HG03460 (cell line): ENCODE measurements at regions not wholly inside any gene's neighbourhood (a gene's known extent, or its start where the extent isn't known, plus 50 kb on each side); places are given as distances from the start of the nearest gene placed in this dataset.

Source experiments
- ATAC-seq: cut with Tn5 transposase; IDR thresholded peaks from one replicate; pipeline ENCODE4 v1.9.1; 2021; ENCODE audit not compliant: unreplicated experiment

DNA sequence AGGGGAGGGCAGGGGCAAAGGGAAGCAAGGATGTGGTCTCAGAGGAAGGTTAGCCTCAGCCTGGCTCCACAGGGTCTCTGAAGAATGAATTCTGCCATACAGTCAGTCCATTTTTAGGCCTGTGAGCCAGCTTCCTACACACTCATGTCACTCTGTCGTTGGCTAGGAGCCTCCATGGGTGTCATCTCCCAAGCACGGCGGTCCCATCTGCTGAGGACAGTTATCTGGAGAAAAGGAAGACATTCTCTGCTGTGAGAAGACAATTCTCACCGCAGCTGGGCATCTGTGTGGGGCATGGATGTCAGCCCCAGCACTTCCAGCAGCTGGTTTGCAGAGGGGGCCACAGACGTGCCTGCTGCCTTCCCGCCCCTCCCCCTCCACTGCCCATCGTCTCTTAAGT lies 167.6 kb downstream of the LINC00237 start:
- ATAC-seq = no peak

DNA sequence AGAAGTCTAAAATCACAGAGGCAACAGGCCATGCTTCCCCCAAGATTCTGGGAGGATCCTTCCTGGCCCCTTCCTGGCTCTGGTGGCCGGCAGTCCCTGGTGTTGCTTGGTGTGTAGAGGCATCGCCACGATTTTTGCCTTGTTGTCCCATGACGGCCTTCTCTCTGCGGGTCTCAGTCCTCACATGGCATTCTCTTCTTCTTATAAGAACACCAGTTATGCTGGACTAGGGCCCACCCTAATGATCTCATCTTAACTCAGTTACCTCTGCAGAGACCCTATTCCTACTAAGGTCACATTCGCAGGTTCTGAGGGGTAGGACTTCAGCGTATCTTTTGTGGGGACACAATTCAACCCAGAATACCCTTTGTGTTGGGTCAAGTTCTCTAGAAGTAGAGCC lies 168.0 kb downstream of the LINC00237 start:
- no peak for ATAC-seq

DNA sequence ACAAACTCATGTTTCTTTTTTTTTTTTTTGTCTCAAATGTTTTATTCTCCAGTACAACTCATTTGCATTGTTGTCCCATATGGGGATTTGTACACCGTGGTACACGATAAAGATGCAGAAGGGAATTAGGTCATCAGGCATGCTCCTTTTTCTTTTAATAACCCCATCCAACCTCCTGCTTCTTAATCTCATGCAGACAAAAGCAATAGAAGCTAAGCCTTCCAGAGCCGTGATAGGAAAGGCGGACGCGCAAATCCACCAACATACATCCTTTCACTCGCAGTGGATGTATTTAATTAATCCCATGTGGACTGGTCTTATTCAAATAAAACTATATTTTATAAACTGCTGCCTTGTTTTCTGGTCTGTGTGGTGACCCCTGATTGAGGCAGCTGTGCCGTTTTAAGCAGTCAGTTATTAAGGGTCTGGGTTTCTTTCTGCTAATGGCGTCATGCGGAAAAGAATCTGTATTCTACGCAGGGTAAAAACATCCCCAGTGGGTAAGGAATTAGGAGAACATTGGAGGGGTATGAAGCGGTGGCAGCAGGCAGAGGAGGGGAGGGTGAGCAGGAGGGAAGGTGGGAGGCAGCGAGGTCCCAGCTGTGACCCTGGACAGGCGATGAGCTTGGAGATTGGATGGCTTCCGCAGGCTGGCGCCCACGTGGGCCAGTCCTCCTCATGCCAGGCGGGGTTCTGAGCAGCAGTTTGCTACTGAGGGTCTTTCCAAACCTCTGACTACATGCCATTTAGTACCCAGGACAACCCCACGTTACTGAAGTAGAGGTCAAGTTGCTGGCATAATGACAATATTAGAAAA lies 172.8 kb downstream of the LINC00237 start:
- no peak for ATAC-seq

DNA sequence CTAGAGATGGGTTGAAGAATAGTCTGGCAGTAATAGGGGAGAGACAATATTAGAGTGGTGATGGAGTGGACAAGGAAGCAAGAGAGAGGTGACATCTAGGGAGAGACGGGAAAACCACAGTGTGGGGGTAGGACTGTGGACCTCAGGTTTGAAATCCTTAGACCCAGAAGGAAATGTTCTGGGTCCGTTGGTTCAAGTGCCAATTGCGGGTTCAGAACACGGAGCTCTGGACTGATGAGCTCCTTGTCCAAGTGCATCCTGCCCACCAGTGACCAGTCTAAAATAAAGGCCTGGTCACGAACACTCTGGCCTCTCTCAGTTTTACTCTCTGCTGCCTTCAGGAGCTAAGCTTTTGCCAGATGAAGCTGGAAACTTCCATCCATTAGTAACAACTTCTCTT lies 174.0 kb downstream of the LINC00237 start:
- no peak for ATAC-seq

DNA sequence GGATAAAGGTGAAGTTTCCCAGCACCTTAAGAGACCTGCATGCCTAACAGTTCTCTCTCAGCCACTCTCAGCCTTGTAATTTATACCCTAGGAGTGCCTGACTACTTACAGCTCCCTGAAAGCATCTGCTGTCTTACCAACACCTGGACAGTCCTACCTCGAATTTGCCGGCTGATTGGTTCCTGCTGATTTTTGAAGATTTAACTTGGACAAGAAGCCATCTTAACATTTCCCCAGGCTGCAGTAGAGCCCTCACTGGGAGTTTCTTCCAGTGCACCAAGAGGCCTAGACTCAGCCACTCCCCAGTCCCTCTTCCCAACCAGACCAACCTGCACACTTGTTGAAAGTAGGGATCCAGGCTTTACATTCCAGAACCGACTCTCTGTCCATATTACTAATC lies 174.5 kb downstream of the LINC00237 start:
- no peak for ATAC-seq

DNA sequence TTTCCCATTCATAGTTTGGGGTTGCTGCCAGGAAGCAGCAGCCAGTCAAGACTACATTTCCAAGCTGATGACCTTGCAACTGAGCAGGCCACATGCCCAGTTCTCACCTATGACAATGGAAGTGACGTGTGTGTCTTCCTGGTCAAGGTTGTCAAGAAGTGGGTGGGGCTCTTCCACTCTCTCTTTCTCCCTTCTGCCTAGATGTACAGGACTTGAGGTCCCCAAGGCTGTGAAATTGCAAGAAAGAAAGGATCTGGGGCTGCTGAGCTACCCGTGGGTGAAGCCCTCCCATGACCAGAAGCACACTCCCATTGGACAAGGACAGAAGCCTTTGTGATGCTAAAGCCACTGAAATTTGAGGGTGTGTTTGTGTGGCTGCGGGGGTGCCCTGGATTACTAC lies 175.1 kb downstream of the LINC00237 start:
- no peak for ATAC-seq

DNA sequence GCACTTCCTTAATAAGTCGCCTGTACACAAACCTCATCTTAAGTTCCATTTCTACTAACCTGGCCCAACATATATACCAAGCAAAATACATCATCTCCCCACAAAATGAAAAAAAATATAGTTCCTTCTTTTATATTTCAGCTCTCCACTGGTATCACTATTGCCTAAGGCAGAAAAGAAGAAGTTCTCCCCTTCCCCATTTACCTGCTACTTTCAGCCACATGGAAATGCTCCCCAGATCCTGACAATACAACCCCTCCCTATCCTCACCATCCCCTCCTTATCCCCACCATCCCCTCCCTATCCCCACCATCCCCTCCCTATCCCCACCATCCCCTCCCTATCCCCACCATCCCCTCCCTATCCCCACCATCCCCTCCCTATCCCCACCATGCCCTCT lies 175.7 kb downstream of the LINC00237 start:
- no peak for ATAC-seq

DNA sequence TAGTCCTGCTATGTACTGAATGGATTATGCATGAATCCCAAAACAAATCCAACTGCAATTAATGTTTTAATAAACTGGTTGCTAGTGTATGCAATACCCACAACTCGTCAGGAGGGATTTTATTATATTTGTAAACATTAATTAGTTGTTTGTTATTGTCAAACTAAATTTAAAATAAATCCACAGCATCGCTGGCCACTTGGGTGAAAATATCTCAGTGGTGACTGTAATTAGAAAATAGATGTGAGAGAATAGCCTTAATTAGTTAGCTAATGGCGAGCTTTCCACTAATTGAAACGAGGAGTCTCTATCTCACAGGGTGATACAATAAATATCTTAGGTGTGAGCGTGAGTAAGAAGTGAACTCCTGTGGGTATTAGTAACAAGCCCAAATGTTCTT lies 176.8 kb downstream of the LINC00237 start:
- ATAC-seq = no peak

DNA sequence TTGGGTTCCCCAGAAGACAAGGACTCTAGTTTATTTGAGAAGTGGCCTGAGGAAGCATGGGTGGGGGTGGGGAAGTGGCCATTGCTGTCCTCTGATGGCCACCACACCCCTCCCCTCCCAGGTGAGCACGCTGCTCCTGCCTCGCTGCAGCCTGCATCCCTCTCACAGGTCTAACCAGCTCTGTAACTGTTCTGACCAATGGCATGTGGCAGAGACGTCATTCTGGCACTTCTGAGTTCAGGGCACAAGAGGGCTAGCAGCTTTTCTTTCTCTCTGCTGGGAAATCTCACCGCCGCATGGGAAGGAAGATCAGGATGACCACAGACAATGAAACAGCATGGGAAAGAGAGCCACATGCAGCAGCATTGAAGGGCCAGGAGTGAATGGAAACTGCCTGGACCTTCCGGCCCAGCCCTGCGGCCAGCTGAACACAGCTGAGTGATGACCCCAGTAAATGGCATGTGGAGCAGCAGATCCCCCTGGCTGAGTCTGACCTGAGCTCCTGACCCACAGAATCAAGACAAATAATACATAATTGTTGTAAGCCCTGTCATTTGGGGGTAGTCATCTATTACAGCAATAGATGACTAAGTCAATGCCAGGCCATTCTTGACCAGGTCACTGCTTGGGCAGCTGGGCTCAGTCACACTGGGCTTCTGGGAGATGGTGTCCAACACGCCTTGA lies 179.8 kb downstream of the LINC00237 start:
- no peak for ATAC-seq

DNA sequence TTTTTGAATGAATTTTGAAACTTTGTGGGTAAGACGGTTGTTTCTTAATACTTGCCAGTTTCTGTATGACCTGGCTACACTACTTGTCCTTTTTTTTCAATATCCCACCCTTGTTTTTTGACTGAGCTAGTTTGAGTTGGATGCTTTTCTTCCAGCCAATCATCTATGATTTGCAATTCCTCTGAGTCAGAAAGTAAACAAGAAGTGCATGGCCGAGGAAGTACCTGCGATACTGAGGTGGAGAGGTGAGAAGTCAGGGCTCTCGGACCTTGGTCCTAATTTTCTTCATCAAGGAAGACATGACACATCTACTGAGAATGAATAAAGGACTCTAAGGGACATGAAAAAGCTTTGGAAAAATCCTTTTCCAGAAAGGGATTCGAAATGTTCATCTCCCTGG lies 185.7 kb downstream of the LINC00237 start:
- no peak for ATAC-seq

DNA sequence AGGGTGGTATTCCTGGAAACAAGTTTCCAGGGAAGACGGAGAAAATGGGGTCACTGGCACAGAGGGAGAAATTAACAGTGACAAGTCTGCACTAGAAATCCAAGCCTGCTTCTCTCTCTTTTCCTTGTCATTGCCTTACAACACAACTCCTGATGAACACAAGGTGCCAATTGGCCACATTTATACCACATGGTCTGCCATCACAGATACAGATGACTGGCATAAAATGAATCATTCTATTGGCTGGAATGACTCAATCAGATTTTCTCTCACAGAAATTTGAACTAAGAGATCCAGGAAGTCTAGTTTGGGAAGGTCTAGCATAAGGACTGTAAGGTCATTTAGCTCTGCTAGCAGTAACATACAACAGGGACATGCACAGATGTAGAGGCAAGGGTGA lies 190.3 kb downstream of the LINC00237 start:
- no peak for ATAC-seq

DNA sequence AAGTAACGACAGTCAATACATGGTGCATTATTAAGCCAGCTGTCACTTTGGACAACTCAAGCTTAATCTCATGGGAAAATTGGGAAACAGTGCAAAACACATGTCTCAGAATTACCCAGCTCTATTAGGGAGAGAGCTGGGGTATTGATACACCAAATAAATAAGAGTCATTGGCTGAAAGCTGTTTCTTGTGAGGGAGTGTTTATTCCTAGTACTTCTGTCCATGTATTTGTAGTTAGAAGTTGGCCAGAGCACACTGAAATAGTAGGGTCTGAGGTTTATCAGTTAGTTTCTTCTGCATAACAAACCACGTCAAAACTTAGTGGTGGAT lies 192.0 kb upstream of the RALGAPA2 start:
- ATAC-seq = no peak

DNA sequence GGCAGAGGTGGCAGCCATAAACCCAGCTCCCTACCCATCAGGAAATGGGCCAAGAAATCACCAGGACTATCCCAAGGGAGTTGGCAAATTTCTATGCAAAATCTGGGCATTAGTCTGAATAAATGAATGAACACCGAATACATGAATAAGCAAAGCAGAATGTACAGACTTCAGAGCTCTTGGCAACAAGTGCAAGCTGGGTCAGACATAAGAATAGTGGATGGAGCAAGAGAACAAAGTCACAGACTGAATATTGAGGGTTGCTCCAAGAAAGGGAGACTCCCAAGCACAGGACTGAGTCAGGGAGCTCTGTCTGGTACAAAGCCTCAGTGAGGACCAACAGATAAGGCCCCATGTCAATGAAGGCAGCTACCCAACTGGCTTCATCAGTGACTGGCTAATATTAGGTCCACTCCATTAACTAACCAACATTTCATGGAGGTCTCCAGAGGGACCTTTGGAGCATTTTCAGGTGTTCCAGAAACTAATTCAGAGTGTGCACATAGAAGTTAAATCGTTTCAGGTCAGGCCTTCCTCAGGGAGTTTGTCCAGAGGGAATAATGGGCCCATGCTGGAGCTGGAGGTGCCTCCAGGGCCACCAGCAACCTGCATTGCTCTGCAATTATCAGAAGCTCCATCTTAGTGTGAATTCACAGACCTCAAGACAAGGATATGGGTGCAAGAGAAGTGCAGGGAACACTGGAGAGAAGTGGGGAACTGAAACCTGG lies 191.5 kb upstream of the RALGAPA2 start:
- no peak for ATAC-seq

DNA sequence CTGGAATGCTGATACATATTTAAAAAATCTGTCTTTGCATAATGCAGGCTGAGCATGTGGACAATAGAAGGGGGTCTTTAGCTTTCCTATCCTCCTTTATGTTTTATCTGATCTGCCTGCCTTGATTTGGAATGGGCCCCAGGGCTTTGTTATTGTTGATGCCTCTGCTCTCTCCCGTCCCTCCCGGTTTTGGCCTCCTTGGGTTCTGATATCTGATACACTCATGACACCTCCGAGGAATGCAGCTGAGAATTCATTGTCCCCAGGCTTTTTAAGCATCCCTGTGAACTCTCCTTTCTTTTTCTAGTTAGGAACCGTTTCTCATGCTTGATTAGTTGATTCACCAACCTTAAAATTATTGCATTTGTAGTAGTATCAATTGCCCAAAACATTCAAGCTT lies 185.5 kb upstream of the RALGAPA2 start:
- ATAC-seq = no peak

DNA sequence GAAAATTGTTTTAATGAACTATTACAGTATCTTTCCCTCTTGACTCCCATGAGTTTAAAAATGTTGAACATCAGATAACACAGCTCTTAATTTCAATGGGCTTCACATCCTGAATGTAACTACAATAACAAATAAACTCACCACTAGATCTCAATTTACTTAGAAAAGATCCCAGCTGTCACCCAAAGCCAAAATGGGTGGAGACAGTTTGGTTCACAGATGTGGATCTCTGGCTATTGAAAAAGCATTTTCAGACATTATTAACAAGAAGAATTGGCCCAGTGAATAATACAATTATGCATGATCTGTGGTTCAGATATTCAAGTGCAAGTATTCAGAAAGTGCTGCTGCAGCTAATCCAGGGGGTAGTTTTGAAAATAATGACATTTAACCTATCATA lies 184.7 kb upstream of the RALGAPA2 start:
- no peak for ATAC-seq

DNA sequence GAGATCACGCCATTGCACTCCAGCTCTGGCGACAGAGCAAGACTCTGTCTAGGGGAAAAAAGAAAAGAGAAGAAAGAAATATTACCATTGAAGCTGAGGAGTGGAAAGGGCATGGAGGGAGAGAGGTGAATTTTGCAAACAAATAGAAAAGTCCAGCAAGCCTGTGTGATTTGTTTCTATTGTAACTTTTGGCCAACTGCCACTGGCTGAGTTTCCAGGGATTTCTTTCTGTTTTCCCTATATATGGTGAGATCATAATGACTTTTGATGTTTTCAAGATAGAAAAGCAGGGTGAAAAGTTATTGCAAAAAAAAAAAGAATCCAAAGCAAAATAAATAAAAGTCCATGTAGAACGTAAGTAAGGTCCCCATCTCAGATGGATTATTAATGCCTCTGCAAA lies 184.2 kb upstream of the RALGAPA2 start:
- no peak for ATAC-seq

DNA sequence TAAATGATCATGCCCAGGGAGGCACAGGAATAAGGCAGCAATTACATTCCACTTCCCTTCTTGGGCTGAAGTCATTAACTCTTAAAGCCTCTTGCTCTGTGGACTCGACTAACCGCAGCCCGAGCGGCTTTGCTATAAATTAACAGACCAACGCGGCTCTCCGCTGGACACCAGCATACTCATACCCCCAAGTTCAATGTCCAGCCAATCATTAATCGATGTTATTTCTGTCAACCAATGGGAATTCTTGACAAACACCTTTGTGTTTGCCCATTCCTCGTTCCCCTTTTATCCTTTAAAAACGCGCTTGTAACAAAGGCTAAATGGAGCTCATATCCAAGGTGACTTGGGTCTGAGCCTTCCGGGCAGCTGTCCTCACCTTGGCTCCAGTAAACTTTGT lies 183.1 kb upstream of the RALGAPA2 start:
- no peak for ATAC-seq

DNA sequence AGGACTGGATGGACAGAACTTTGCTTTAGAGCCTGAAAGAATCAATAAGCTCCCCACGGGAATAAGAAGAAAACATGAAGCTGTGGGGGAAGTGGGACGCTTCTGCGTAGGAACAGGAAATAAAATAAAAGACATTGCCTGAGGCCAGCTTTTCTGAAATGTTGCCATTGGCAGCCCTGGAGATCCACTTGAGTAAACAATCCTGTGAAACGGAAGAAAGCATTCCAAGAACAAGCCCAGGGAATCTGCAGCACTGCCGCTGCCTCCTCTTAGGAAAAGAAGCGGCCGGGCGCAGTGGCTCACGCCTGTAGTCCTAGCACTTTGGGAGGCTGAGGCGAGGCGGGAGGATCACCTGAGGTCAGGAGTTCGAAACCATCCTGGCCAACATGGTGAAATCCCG lies 182.3 kb upstream of the RALGAPA2 start:
- ATAC-seq = no peak

DNA sequence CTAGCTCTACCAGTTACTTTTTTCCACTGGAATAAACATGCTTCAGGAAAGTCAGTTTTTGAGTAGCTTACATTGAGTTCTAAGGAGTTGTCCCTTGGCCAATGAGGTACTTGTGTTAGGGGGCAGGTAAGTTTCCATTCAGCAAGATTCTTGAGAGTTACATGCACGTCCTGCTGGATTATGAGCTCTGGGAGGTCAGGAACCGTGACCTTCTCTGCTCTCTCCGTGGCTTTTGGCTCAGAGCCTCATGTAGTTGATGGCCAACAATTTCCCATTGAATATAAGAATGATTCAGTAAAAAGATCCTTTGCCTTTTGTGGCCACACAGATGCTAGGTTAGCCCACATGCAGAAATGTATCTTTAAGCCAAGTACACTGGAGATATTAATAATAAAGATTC lies 181.8 kb upstream of the RALGAPA2 start:
- ATAC-seq = no peak

DNA sequence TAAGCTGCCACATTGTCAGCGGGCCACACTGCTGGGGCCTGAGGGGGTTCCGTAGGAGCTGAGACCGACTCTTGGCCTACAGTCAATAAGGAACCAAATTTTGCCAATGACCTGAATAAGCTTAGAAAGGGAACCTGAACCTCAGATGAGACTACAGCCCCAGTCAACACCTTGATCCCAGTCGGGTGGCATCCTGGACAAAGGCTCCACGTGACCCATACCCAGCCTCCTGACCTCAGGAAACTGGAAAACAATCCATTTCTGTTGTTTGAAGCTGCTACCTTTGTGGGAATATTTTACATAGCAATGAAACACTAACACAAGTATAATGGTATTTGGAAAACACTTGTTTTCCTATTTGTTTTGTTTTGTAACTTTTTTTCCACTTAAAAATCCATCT lies 179.9 kb upstream of the RALGAPA2 start:
- ATAC-seq = no peak

DNA sequence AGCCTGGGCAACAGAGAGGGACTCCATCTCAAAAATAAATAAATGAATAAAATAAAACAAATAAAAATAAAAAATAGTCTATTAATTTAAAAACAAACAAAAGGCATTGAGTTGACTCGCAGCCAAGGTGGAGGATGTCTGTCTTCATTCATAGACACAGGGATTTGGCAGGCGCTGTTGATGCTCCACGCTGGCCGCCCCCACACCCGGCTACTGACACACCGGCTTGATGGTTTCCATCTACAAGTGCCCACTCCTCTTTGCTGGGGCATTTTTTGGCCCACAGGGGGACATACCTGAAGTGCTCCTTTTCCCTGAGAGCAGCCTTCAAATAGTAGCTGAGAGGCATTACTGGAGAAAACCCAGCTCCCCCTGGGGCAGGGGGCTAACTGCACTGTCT lies 178.3 kb upstream of the RALGAPA2 start:
- no peak for ATAC-seq

DNA sequence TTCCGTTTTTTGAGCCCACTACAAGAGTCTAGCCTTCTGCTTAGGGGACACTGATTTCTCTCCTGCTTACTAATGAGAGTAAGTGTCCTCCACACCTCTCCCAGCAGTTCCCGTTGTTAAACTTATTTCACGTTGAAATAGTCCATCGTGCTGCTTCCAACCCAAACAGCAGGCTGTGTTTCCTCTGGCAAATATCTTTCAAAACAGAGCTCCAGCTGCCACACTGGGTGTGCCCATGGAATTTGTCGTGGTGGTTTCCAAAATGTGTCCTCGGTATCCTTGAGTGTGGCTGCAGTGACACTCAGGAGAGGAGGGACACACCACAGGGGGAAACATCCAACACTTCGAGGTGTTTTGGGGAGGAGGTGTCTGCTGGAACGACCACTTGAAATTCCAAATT lies 176.5 kb upstream of the RALGAPA2 start:
- ATAC-seq = no peak
